ENCODE measurements at regions not wholly inside any gene's neighbourhood (a gene's known extent, or its start where the extent isn't known, plus 50 kb on each side); places are given as distances from the start of the nearest gene placed in this dataset.

GRCh38 chr18:49666045-49666775, 104.4 kb downstream of the LIPG start:
- TF ChIP-seq, protein P1, sequence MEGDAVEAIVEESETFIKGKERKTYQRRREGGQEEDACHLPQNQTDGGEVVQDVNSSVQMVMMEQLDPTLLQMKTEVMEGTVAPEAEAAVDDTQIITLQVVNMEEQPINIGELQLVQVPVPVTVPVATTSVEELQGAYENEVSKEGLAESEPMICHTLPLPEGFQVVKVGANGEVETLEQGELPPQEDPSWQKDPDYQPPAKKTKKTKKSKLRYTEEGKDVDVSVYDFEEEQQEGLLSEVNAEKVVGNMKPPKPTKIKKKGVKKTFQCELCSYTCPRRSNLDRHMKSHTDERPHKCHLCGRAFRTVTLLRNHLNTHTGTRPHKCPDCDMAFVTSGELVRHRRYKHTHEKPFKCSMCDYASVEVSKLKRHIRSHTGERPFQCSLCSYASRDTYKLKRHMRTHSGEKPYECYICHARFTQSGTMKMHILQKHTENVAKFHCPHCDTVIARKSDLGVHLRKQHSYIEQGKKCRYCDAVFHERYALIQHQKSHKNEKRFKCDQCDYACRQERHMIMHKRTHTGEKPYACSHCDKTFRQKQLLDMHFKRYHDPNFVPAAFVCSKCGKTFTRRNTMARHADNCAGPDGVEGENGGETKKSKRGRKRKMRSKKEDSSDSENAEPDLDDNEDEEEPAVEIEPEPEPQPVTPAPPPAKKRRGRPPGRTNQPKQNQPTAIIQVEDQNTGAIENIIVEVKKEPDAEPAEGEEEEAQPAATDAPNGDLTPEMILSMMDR (IDR thresholded peaks at IDR 0.05; ENCODE audit: insufficient read depth, low read depth, low read length, missing control alignments) = no peak
- no peak overlapping the region for H3K4me3 ChIP-seq (ENCODE audit: low read depth, low read length)
- DNase-seq (ENCODE audit: low read depth) = no peak

GRCh38 chr18:49663899-49664890, 102.3 kb downstream of the LIPG start:
- DNase-seq (ENCODE audit: low read depth) = no peak
- no peak overlapping the region for H3K4me3 ChIP-seq (ENCODE audit: low read depth, low read length)
- TF ChIP-seq, protein P1 (IDR thresholded peaks at IDR 0.05; ENCODE audit: insufficient read depth, low read depth, low read length, missing control alignments) = no peak

GRCh38 chr18:49662506-49662905, 100.6 kb downstream of the LIPG start:
- no peak for DNase-seq (ENCODE audit: low read depth)
- no peak overlapping the region for H3K4me3 ChIP-seq (ENCODE audit: low read depth, low read length)
- TF ChIP-seq, protein P1 (IDR thresholded peaks at IDR 0.05; ENCODE audit: insufficient read depth, low read depth, low read length, missing control alignments) = no peak

GRCh38 chr18:49658823-49659404, 97.1 kb downstream of the LIPG start:
- TF ChIP-seq, protein P1 (IDR thresholded peaks at IDR 0.05; ENCODE audit: insufficient read depth, low read depth, low read length, missing control alignments) = no peak
- no peak for DNase-seq (ENCODE audit: low read depth)
- no peak overlapping the region for H3K4me3 ChIP-seq (ENCODE audit: low read depth, low read length)

DNA sequence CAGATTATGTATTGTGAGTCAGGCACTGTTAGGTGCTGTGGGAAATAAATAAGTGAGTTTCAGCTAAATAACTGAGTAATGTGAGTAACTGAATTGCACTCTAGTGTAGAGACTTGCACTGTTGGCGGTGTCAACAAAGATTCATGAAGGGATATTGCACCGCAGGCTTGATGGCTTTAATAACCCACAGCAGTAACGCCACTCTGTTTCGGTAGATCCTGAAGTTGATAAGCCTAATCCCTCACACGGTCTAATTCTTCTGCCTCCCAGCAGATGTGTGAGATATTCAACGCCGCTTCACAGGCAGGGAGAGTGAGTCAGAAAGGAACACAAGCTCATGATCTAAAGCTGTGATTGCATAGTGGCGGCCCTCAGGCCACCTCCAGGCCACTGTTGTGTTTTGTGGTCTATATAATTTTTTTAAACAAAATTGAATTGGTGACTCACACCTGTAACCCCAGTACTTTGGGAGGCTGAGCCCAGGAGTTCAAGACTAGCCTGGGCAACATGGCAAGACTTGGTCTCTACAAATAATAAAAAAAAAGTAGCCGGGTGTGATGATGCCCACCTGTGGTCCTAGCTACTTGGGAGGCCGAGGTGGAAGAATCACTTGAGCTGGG, 94.3 kb downstream of the LIPG start:
- no peak overlapping the region for H3K4me3 ChIP-seq (ENCODE audit: low read depth, low read length)
- TF ChIP-seq, protein P1 (IDR thresholded peaks at IDR 0.05; ENCODE audit: insufficient read depth, low read depth, low read length, missing control alignments) = no peak
- DNase-seq (ENCODE audit: low read depth) = no peak

GRCh38 chr18:49655266-49656072, 93.6 kb downstream of the LIPG start:
- DNase-seq (ENCODE audit: low read depth) = no peak
- H3K4me3 ChIP-seq (ENCODE audit: low read depth, low read length) = no peak overlapping the region
- TF ChIP-seq, protein P1 (IDR thresholded peaks at IDR 0.05; ENCODE audit: insufficient read depth, low read depth, low read length, missing control alignments) = no peak
